GM23338 (cell line): ENCODE measurements at regions not wholly inside any gene's neighbourhood (a gene's known extent, or its start where the extent isn't known, plus 50 kb on each side); places are given as distances from the start of the nearest gene placed in this dataset.

Source experiments
- ATAC-seq: fragments of 200-7000 bp; cut with Tn5 transposase; 3 replicates; pipeline ENCODE4 v1.9.1; 2020
- DNase-seq: peaks from one replicate; pipeline ENCODE4 v3.0.0-alpha.2; 2015; ENCODE audit warnings: low spot score
- H2AFZ ChIP-seq: fragments of 200-600 bp; sonication (generic); 2 replicates; pipeline ENCODE4 v1.8.0; 2016; ENCODE audit warnings: antibody characterized with exemption, mild to moderate bottlenecking, moderate library complexity
- H3F3A ChIP-seq: fragments of 200-600 bp; sonication (generic); replicated peaks from 2 replicates; pipeline ENCODE4 v1.8.0; 2017; ENCODE audit warnings: antibody characterized with exemption, mixed run types, low read depth
- H3K27ac ChIP-seq: fragments of 200-600 bp; sonication (generic); 2 replicates; pipeline ENCODE4 v1.6.1; 2016; ENCODE audit warnings: low read depth
- H3K27me3 ChIP-seq: fragments of 200-600 bp; sonication (generic); 2 replicates; pipeline ENCODE4 v1.8.0; 2016; ENCODE audit warnings: mild to moderate bottlenecking, mixed run types, moderate library complexity; ENCODE audit not compliant: insufficient read depth
- H3K36me3 ChIP-seq: fragments of 200-600 bp; sonication (generic); 2 replicates; pipeline ENCODE4 v1.8.0; 2016; ENCODE audit warnings: mild to moderate bottlenecking; ENCODE audit not compliant: insufficient read depth
- H3K4me1 ChIP-seq: fragments of 200-600 bp; sonication (generic); 2 replicates; pipeline ENCODE4 v1.8.0; 2016; ENCODE audit warnings: mild to moderate bottlenecking, moderate library complexity; ENCODE audit not compliant: insufficient read depth
- H3K4me2 ChIP-seq: fragments of 200-600 bp; sonication (generic); 2 replicates; pipeline ENCODE4 v1.7.1; 2017; ENCODE audit warnings: mixed run types
- H3K4me3 ChIP-seq: fragments of 200-600 bp; sonication (generic); 2 replicates; pipeline ENCODE4 v1.6.1; 2016; ENCODE audit warnings: mixed run types
- H3K79me2 ChIP-seq: fragments of 200-600 bp; sonication (generic); replicated peaks from 2 replicates; pipeline ENCODE4 v1.8.0; 2017; ENCODE audit warnings: mild to moderate bottlenecking; ENCODE audit not compliant: insufficient read depth
- H3K9me2 ChIP-seq: fragments of 200-600 bp; sonication (generic); 2 replicates; pipeline ENCODE4 v1.8.0; 2017; ENCODE audit not compliant: insufficient read depth
- H4K20me1 ChIP-seq: fragments of 200-600 bp; sonication (generic); replicated peaks from 2 replicates; pipeline ENCODE4 v1.8.0; 2017; ENCODE audit warnings: mild to moderate bottlenecking; ENCODE audit not compliant: insufficient read depth
- H3K27ac Mint-ChIP-seq: 2 replicates; pipeline ENCODE4 v1.8.0; 2020; ENCODE audit warnings: inconsistent platforms, mild to moderate bottlenecking, moderate library complexity, mixed read lengths
- H3K27me3 Mint-ChIP-seq: 3 replicates; pipeline ENCODE4 v1.8.0; 2022; ENCODE audit warnings: low read depth, mild to moderate bottlenecking, moderate library complexity, mixed read lengths, inconsistent platforms; ENCODE audit not compliant: insufficient read depth, poor library complexity
- H3K36me3 Mint-ChIP-seq: 3 replicates; pipeline ENCODE4 v1.8.0; 2021; ENCODE audit warnings: low read depth, mild to moderate bottlenecking, inconsistent platforms, moderate library complexity, mixed read lengths
- H3K4me1 Mint-ChIP-seq: 3 replicates; pipeline ENCODE4 v1.8.0; 2020; ENCODE audit warnings: mild to moderate bottlenecking, inconsistent platforms, mixed read lengths
- H3K4me3 Mint-ChIP-seq: 3 replicates; pipeline ENCODE4 v1.8.0; 2021; ENCODE audit warnings: moderate library complexity, mild to moderate bottlenecking, inconsistent platforms, mixed read lengths
- H3K9me3 Mint-ChIP-seq: 3 replicates; pipeline ENCODE4 v1.8.0; 2020; ENCODE audit warnings: moderate library complexity, mild to moderate bottlenecking, inconsistent platforms, mixed read lengths
- CTCF ChIP-seq, 2 experiments: fragments of 200-600 bp in 1 of 2; sonication (generic) in 1 of 2; conservative IDR thresholded peaks; 2 replicates each; pipeline versions ENCODE4 v1.5.1 to v1.6.1; 2016 to 2017; ENCODE audit warnings: antibody characterized with exemption in 2 of 2, low read depth in 2 of 2, mild to moderate bottlenecking in 2 of 2, moderate library complexity in 1 of 2
- ETS1 ChIP-seq: IDR thresholded peaks from 2 replicates; pipeline ENCODE4 v1.6.1; 2016; ENCODE audit warnings: antibody characterized with exemption
- EZH2 ChIP-seq: fragments of 200-600 bp; sonication (generic); IDR thresholded peaks from one replicate; pipeline ENCODE4 v1.8.0; 2017; ENCODE audit warnings: antibody characterized with exemption, mild to moderate bottlenecking, low read depth; ENCODE audit not compliant: unreplicated experiment
- EZH2phosphoT487 ChIP-seq: fragments of 200-600 bp; sonication (generic); IDR thresholded peaks from one replicate; pipeline ENCODE4 v1.8.1; 2018; ENCODE audit warnings: antibody characterized with exemption; ENCODE audit not compliant: unreplicated experiment
- JUNB ChIP-seq: IDR thresholded peaks from one replicate; pipeline ENCODE4 v1.6.1; 2016; ENCODE audit warnings: antibody characterized with exemption; ENCODE audit not compliant: unreplicated experiment
- NANOG ChIP-seq: IDR thresholded peaks from 2 replicates; pipeline ENCODE4 v1.6.1; 2016; ENCODE audit warnings: antibody characterized with exemption, borderline replicate concordance
- POLR2AphosphoS5 ChIP-seq: IDR thresholded peaks from 2 replicates; pipeline ENCODE4 v1.6.1; 2016; ENCODE audit warnings: antibody characterized with exemption, low read depth
- REST ChIP-seq: IDR thresholded peaks from one replicate; pipeline ENCODE4 v1.6.1; 2018; ENCODE audit warnings: antibody characterized with exemption; ENCODE audit not compliant: unreplicated experiment
- ZNF114 ChIP-seq: fragments of 250-450 bp; sonication (Bioruptor Pico); IDR thresholded peaks from 2 replicates; pipeline ENCODE4 v1.5.0; 2020; ENCODE audit warnings: mild to moderate bottlenecking, moderate library complexity
- ZNF331 ChIP-seq: fragments of 250-450 bp; sonication (Bioruptor Pico); IDR thresholded peaks from 2 replicates; pipeline ENCODE4 v1.5.0; 2020; ENCODE audit warnings: low read depth, mild to moderate bottlenecking, moderate library complexity

GRCh38 chr2:8551622-8552074, 130.2 kb upstream of the ID2 start:
- H3K27ac Mint-ChIP-seq: no peak overlapping the region
- no peak overlapping the region for H3K27ac ChIP-seq
- no peaks in the 10 kb centered on the region; the same call in 2 of the 3 replicates for H3K36me3 Mint-ChIP-seq
- ATAC-seq (no peak), DNase-seq (no peak)
- peaks cover 4% of the 10 kb centered on the region for H3K27me3 Mint-ChIP-seq
- no peak overlapping the region for H3K4me3 ChIP-seq
- no peaks in the 10 kb centered on the region for H4K20me1 ChIP-seq
- no peaks in the 10 kb centered on the region for H3F3A ChIP-seq
- peaks cover 6% of the 10 kb centered on the region; the same call in 1 of the 2 replicates for H3K9me2 ChIP-seq
- H2AFZ ChIP-seq: peak overlapping the region; percentile 63; the same call in 1 of the 2 replicates
- peaks cover 9% of the 10 kb centered on the region; the same call in 2 of the 3 replicates for H3K4me1 Mint-ChIP-seq
- TF ChIP-seq ETS1: no peak
- no peak for TF ChIP-seq EZH2phosphoT487
- TF ChIP-seq NANOG: no peak
- TF ChIP-seq REST: no peak
- TF ChIP-seq POLR2AphosphoS5: no peak
- no peak for TF ChIP-seq JUNB
- TF ChIP-seq ZNF114: no peak
- H3K4me3 Mint-ChIP-seq: no peak overlapping the region
- H3K36me3 ChIP-seq: no peaks in the 10 kb centered on the region
- H3K9me3 Mint-ChIP-seq: no peaks in the 10 kb centered on the region
- H3K4me2 ChIP-seq: no peak overlapping the region
- no peaks in the 10 kb centered on the region for H3K27me3 ChIP-seq
- H3K79me2 ChIP-seq: no peaks in the 10 kb centered on the region
- no peaks in the 10 kb centered on the region for H3K4me1 ChIP-seq

GRCh38 chr2:8552293-8552801, 129.5 kb upstream of the ID2 start:
- H3K4me1 Mint-ChIP-seq: peaks cover 9% of the 10 kb centered on the region; the same call in 2 of the 3 replicates
- peaks cover 6% of the 10 kb centered on the region for H3K27me3 Mint-ChIP-seq
- Histone ChIP-seq H3K27me3 (no peaks in the 10 kb centered on the region), H3K4me1 (no peaks in the 10 kb centered on the region), H3K79me2 (no peaks in the 10 kb centered on the region), H3K9me2 (peaks cover 6% of the 10 kb centered on the region; the same call in 1 of the 2 replicates), H4K20me1 (no peaks in the 10 kb centered on the region), H3K36me3 (no peaks in the 10 kb centered on the region), H3K4me3 (no peak overlapping the region), H3K4me2 (no peak overlapping the region), H3F3A (no peaks in the 10 kb centered on the region), H3K27ac (no peak overlapping the region), H2AFZ (peak overlapping the region; percentile 63; the same call in 1 of the 2 replicates)
- H3K27ac Mint-ChIP-seq: no peak overlapping the region; the same call in 1 of the 2 replicates
- ATAC-seq (no peak), DNase-seq (no peak)
- no peak overlapping the region for H3K4me3 Mint-ChIP-seq
- no peaks in the 10 kb centered on the region for H3K9me3 Mint-ChIP-seq
- no peaks in the 10 kb centered on the region; the same call in 2 of the 3 replicates for H3K36me3 Mint-ChIP-seq
- TF ChIP-seq JUNB (no peak), CTCF (conservative IDR thresholded peaks at IDR 0.05; ENCODE audit: low read depth in 2 of 2) (no peak), EZH2phosphoT487 (no peak), ZNF114 (no peak), ZNF331 (CRISPR knock-in tag) (no peak), EZH2 (no peak)
